ENCODE measurements at regions not wholly inside any gene's neighbourhood (a gene's known extent, or its start where the extent isn't known, plus 50 kb on each side); places are given as distances from the start of the nearest gene placed in this dataset.

DNA sequence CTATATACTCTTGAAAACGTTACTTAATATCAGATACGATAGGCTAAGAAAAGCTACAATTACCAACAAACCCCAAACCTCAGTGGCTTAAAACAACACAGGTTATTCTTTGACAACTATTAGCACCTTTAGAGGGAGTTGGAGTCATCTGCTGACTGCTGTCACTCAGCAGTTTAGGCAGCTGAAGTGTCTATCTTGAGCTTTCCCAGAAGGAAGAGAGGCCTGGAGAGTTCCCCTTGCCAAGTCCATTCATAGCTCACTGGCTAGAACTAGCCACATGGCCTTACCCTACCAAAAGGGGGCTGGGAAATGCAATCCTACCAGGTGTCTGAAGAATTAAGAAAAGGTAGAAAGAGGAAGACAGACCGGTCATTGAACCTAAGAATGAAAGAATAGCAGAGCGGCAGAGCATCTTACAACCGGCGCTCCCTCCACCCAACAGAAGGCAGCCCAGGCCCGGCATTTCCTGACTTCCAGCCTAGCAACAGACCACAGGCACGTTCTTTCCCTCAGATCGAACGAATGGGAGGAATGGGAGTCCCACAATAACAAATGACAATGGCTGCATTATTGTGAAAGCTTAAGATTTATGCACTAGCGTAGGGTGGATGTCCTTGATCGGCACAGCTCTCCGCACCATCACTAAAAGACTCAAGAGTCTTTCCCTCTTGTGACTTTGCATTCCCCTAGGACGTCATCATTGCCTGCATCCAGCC, 211.2 kb upstream of the CTAGE1 start:
- no peak for DNase-seq

DNA sequence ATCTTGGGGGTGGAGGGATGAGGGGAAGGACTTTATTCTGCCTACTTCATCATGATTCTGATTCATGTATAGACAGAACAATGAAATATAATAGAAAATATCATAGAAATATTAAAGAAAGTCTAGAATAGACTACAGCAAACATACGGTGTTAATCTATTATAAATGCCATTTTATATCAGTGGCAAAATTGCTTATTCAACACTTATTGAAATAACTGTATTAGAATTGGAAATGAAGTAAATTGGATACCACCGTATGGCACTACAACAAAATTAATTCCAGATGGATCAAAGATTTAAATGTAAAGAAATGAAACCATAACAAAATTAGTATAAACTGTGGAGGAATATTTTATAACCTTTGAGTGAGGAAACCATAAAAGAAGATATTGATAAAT, 213.3 kb upstream of the CTAGE1 start:
- DNase-seq = no peak

DNA sequence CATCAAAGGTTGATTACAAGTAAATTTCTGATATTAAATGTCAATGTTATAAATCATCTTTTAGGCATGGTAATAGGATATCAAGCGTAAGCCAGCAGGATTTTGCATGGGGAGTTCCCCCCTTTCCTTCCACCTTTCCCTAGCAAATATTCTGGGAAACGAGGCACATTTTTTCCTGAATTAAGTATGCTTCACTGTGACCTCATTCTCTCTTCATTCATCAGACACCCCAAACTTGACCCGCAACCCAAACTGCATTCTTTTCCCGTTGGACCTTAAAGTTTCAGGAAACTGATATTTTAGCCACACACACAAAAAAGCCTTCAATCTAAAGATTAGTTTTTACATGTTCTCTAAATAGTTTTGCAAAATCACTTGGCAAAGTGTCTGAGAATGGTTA, 214.5 kb upstream of the CTAGE1 start:
- DNase-seq = no peak

DNA sequence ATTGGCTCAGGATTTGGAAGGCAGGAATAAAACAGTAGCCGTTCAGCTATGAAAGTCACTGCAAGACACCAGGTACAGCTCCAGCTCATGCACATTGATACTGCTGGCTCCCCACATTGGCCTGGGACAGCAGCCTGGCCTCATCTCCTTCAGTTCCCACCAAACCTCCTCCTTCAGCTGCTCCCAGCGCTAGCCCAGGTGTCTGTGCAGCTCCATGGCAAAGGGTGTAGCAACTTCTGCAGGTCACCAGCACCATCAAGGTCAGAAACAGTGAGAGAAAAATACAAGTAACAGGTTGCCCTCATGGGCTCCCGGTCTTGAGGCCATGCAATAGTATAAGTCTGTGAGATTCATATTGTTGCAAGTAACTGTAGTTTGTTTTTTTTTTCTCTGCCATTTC, 216.7 kb upstream of the CTAGE1 start:
- DNase-seq = no peak

DNA sequence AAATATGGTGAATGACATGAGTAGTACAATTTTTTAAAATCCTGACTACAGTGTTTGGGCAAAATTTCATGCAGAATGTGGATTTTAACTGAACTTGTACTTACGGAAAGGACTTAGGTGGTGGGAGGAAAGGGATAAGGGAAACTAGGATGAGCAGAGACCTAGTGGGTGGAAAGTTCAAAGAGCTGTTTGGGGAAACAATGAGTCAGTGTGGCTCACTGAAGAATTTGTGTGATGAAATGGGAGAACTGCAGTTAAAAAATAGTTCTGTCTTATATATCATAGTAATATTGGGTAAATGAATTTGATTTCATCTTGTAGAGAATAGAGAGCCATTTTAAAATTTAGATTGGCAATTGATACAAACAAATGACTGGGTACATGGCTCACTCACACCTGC, 220.1 kb upstream of the CTAGE1 start:
- DNase-seq = no peak

DNA sequence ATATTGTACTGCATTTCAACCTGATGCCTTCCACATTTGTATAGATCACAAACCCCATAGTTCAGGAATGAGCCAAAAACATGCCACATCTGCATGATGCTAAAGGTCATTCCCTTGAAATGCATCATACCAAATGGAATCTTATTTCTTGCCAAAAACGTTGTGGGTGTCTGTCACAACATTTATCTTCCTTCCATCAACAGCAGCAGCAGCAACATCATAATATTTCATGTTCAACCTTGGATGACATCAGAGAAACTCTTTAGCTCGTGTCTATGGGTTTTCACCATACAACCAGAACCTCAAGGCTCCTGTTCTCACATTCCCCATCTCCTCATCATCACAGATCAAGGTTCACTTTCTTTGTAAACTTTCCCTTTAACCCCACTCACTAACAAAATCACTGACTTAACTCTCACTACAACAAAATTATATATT, 221.3 kb upstream of the CTAGE1 start:
- no peak for DNase-seq

DNA sequence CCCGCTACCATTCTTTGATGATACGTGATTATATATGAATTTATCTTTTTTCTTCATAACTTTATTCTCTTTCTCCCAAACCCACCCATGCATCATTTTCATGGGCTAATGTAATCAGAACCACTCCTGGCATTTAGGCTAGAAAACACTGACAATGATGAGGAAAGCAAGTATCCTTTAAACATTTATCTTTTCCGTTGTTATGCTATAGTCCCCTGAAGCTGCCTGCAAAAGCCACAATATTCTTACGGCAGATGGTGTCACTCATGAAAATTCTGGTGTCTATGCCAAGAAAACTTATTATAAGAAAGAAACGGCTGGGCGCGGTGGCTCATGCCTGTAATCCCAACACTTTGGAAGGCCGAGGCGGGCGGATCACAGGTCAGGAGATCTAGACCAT, 221.8 kb upstream of the CTAGE1 start:
- DNase-seq = no peak

DNA sequence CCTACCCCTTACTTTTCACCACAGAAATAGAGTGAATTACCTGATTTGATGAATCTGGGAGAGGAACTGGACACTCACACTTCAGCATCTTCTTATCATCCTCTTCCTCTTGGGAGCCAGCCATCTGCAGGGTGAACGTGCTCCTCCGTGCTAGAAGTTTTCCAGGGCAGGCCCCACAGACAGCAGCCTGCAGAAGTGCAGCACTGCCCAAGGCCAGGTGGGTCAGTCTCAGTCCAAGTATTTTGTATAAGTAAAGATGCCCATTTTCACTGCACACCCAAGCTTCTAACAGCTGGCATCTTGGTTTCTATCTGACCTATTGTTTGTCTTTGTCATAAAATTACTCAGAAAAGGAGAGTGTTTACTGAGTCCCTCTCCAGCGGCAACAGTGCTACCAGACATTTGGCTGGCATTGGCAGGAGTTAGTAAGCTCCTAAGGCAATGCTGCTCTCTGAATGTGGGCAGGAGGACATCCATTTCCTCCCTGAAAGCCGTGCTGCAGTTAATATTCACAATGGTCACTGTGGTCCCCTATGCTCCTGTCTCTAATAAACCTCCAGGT, 222.6 kb upstream of the CTAGE1 start:
- no peak for DNase-seq

DNA sequence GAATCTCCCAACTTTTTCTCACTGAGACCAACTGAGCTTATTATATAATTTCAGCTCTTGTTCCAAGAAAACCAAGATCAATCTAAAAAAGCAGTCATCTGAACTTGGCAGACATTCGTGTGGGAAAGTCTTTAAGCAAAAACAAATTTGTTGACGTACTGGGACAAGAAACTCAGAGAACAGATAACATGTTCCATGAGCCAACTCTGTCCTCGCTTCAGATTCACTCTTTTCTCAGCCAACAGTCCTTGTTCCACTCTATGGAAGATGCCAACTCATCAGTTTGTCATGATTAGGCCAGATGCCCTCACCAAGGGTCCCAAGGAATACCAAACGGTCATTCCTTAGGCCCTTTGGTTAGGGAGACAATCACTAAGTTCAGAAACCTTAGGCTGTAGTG, 224.2 kb upstream of the CTAGE1 start:
- no peak for DNase-seq

DNA sequence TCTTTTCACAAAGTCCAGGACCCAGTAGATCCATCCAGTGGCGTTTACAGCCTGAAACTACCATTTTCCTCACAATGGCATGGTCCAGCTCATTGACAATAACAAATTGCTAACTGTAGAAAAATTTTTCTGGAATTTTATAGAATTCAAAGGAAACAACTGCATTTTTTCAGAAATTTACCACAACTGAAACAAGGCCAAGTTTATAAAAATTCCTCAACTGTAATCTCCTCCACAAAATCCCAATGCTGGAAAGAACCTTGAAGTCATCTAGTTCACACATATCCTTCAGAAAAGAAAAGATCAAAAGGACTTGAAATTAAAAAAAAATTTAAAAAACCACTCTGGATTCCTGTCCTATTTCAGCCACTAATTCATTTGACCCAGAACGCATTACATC, 226.0 kb upstream of the CTAGE1 start:
- DNase-seq = no peak

DNA sequence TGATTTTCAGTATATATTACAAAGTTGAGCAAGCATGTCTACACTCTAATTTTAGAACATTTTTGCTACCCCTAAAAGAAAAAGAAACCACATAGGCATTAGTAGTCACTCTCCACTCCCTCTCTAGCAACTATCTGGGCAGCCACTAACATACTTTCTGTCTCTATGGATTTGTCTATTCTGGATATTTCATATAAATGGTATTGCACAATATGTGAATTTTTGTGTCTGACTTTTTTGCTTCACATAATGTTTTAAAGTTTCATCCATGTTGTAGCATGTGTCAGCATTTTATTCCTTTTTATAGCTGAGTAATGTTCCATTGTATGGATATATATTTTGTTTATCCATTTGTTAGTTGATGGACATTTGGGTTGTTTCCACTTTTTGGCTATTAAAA, 232.5 kb upstream of the CTAGE1 start:
- DNase-seq = no peak

DNA sequence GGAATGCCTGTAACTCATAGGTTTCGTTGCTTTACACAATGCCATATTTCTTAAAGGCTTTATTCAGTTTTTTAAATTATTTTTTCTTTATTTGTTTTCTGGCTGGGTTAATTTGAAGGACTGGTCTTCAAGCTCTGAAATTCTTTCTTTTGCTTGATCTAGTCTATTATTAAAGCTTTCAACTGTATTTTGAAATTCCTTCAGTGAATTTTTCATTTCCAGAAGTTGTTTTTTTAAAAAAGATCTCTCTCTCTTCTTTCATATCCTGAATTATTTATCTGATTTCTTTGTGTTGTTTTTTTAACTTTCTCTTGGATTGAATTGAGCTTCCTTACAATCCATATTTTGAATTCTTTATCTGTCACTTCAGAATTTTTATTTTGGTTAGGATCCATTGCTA, 239.9 kb upstream of the CTAGE1 start:
- no peak for DNase-seq

DNA sequence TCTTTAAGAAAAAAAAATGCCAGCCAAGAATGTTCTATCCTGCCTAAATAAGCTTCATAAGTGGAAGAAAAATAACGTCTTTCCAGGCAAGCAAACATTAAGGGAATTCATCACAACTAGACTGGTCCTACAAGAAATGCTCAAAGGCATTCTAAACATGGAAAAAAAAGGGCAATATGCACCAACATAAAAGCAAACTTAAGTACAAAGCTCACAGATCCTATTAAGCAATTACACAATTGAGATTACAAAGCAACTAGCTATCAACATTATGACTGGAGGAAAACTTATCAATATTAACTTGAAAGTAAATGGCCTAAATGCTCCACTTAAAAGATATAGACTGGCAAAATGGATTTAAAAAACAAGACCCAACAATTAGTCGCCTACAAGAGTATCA, 240.6 kb upstream of the CTAGE1 start:
- no peak for DNase-seq

DNA sequence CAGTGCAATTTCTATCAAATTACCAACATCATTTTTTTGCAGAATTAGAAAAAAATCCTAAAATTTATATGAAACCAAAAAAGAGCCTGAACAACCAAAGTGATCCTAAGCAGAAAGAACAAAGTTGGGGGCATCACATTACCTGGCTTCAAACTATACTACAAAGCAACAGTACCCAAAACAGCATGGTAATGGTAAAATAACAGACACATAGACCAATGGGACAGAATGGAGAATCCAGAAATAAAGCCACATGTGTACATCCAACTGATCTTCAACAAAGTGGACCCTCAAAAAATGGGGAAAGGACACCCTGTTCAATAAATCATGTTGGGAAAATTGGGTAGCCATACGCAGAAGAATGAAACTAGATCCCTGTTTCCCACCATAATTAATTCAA, 245.7 kb upstream of the CTAGE1 start:
- no peak for DNase-seq

DNA sequence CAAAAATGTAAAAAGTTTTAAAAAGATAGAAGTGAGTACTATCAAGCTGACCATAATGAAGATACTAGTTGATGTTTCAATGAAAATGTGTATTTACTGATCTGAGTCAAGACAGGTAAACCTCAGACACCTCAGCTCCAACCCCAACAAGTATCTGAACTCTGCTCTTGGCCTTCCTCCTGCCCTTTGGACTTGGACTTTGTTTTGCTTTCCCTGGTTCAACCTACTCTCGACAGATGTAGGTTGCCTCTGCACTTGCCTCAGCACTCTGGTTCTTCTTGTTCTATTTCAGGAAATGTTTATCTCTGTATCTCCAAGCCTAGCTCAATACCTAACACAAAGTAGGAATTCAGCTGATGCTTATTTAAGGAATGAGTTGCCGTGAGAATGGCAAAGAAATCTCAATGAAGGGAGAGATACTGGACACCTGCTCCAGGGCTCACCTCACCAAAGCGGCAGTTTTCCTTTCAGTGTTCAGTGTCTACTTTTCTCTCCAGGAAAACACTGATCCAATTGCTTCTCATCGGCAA, 248.8 kb upstream of the CTAGE1 start:
- DNase-seq = no peak

DNA sequence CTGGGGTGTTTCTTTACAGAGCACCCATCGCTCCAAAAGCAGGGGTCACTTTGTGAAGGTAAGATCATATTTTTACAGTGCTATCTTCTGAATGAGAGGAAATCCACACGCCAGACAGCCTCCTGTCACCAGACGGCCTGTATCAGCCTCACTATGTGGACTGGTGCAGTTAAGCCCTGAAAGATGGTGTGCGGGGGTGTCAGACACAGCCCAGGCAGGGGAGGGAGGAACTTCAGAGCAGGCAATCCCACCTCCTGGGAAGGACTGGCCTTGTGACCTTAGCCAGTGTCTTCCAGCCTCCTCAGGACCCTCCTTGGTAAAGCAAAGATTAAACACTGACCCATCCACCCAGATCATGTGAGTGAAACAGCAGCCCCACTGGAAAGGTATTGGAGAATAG, 249.4 kb upstream of the CTAGE1 start:
- DNase-seq = no peak

DNA sequence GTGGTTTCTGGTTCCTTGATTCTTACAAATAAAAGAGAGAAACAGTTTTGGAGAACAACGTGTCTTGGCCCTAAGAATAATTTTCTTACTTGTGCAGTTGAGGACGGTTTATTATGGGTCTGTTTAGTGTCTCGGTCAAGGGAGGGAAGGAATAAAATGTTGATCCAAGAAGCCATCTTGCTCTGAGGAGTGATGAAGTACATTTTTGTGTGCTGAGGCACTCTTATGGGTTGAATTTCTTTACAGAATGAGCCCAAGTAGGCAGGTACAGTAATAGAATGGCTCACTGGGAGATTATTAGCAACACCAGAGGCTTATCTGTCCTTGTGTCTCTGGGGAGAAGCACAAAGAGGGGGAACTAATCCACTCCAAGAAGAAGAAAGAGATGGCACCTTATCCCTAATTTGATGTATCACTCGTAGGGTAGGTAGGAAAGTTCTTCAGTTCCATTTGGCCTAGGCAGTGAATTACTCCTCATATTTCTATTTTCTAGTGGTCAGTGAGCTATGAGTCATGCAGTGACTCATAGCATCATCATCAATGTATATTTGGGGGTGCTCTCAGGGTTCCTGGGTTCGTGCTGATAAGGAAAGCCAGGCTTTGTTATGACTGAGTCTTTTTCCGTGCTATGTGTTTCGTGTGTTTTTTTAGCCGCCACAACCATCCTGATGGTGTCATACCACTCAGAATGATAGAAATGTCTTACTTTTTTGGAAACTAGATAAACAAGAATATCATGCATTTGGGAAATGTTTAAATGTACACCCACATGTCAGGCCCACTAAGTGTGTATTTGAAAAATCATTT, 250.1 kb upstream of the CTAGE1 start:
- no peak for DNase-seq

DNA sequence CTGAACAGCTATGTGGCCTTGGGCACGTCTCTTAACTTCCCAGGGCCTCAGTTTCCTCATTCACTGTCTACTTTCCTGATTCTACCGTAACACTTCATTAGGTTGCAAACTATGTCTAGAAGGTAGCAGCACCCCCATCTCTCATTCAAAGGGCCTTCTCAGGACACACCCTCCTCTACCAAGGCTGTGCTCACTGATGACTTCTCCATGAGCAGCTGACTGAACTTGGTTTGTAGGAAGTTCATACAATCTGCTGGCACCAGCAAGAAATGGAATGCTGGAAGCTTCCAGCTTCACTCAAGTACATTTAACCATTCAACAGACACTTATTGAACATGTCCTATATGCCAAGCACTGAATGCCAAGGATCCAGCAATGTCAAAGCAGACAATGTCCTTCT, 250.8 kb upstream of the CTAGE1 start:
- DNase-seq = no peak

DNA sequence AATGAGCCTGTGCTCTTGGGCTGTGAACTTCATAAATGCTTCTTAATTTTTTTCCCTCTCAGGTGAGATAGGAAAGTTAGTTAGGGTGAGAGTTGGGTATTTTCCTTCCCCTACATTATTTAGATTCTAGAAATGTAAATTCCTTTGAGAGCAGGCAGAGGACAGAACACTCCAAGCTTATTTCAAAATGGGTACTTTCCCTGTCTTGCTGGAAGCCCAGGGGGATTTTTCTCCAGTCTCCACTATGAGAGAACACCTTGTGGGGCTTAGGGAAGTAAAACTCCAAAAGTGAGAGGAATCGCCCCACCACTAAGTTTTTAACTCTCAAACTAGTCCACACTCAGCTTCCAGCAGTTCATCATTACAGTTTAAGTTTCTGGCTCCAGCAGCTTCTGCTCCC, 253.2 kb upstream of the CTAGE1 start:
- no peak for DNase-seq

DNA sequence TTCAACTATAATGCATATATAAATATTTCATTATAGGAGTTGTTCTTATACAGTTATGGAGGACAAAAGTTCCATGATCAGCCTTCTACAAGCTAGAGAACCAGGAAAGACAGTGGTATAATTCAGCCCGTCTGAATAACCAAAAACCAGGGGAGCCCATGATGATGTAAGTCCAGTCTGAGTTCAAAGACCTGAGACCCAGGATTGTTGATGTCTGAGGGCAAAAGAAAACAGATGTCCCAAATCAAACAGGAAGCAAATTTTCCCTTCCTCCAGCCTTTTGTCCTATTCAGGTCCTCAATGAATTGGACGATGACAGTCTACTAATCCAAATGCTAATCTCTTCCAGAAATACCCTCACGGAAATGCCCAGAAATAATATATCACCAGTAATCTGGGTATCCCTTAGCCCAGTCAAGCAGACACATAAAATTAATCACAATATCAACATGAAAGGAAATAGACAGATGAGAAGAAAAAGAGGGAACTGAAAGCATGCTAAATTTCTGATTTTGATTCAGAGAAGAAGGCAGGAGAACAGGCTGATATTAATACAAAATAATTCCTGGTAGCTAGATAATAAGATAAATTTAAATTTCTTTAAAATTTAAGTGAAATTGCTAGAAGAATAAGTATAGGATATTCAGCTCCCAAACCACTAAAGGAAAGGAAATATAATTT, 255.6 kb upstream of the CTAGE1 start:
- DNase-seq = no peak

DNA sequence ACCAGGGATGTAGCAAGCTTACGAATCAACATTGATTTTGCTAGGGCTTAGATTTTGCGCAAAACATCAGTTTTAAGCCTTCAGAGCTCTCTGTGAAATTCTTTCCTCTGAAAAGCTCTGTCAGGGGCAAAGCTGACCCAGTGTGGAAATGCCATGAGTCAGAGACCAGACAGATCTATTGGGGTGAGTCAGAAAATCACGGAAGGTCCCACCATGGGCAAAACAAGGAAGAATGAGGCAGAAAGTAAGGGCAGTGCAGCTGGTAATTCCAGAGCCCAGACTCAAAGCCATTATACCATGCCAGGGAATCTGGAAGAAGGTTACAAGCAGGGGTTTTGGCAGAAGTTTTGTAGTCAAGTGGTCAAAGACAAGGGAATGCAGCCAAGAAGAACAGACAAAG, 256.6 kb upstream of the CTAGE1 start:
- no peak for DNase-seq

DNA sequence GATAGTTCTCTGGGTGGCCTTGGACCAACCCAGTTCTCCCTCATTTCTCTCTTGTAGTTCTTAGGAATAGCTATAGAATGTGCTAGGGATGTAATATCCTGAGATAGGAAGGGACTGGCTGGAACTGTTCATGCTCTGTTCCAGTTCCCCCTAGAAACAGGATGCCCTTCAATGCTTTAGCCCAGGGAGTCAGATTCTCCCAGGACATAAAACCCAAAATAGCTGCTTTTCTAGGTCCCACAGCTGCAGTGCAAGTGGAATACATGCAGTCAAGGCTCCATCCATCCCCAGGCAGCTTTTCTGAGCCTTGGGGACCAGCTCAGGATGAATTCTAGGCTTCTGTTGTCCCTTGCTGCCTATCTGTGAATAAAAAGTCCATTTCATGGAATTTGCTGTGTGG, 257.3 kb upstream of the CTAGE1 start:
- DNase-seq = no peak

DNA sequence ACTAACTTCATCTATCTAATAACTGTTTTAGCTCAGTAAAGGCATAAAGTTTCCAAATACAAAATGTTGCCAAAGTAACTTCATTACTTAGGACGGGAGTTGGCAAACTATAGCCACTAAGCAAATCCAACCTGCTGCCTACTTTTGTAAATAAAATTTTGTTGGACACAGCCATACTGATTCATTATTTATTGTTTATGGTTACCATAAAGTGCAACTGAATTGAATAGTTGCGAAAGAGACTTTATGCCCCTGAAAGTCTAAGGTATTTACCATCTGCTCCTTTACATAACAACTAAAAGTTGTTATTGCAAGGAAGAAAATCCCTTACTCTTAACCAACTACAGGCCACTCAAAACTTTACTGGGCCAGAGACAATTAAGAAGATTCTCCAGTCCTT, 256.7 kb upstream of the RBBP8 start:
- DNase-seq = no peak

DNA sequence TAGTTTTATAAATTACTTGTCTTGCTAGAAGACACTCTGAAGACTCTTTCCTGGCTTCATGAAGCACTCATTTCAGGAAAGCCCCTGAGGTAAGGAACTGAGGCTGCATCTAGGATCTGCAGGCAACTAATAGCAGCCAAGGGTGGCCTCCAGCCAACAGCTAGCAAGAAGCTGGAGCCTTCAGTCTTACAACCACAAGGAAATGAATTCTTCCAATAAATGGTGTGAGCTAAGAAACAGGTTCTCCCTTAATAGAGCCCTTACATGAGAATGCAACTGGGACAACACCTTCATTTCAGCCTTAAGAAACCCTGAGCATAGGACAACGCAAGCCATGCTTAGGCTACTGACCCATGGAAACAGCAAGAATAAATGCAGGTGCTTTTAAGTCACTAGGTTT, 254.6 kb upstream of the RBBP8 start:
- no peak for DNase-seq

All from activated CD8-positive, alpha-beta memory T cell treated with anti-CD3 and anti-CD28 coated beads for 24 hours (primary cell).